ENCODE measurements at regions not wholly inside any gene's neighbourhood (a gene's known extent, or its start where the extent isn't known, plus 50 kb on each side); places are given as distances from the start of the nearest gene placed in this dataset.

- TF ChIP-seq POLR2A (IDR thresholded peaks at IDR 0.05; ENCODE audit: low read depth, low read length): no peak
- no peak for TF ChIP-seq SPI1 (IDR thresholded peaks at IDR 0.05; ENCODE audit: low read depth, low read length)
- no peak for TF ChIP-seq POLR2AphosphoS5 (IDR thresholded peaks at IDR 0.05; ENCODE audit: low read depth, low read length)
- no peak for TF ChIP-seq TAF1 (IDR thresholded peaks at IDR 0.05; ENCODE audit: low read depth, low read length)
- TF ChIP-seq POU2F2 (IDR thresholded peaks at IDR 0.05; ENCODE audit: low read depth, low read length): no peak
- TF ChIP-seq PAX5 (IDR thresholded peaks at IDR 0.05; ENCODE audit: insufficient read depth, low read length, severe bottlenecking): no peak
Measured at GRCh38 chr20:11302436-11302835, 615.3 kb upstream of the BTBD3 start.
